HG03342 (cell line): ENCODE measurements at regions not wholly inside any gene's neighbourhood (a gene's known extent, or its start where the extent isn't known, plus 50 kb on each side); places are given as distances from the start of the nearest gene placed in this dataset.

Source experiments
- ATAC-seq: cut with Tn5 transposase; IDR thresholded peaks from one replicate; pipeline ENCODE4 v1.9.1; 2021; ENCODE audit warnings: mild to moderate bottlenecking, moderate library complexity; ENCODE audit not compliant: unreplicated experiment

- no peak for ATAC-seq
Observed at GRCh38 chr4:23741681-23742191, 148.1 kb downstream of the PPARGC1A start.

GRCh38 chr4:23737571-23737970 lies 152.3 kb downstream of the PPARGC1A start:
- no peak for ATAC-seq

- no peak for ATAC-seq
Observed at GRCh38 chr4:23736466-23736865, 153.4 kb downstream of the PPARGC1A start.

- ATAC-seq: no peak
Observed at GRCh38 chr4:23734000-23734399, 155.8 kb downstream of the PPARGC1A start.

DNA sequence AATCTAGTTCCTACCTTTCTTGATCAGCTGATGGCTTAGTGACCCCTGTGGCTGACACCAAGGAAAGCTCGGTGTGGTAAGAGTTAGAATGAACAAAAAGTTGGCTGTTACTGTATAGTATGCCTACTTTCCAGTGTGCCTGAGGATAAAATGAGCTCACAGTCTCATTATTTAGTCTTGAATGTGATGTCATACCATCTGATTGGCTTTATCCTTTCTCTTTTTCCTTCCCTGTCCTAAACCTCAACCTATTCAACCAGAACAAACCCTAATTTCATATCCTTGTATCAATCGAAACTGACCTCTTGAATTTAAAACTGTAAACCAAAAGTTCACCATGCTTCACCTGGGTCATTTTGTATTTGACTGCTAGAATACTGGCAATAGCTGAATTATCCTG lies 156.4 kb downstream of the PPARGC1A start:
- ATAC-seq: no peak

DNA sequence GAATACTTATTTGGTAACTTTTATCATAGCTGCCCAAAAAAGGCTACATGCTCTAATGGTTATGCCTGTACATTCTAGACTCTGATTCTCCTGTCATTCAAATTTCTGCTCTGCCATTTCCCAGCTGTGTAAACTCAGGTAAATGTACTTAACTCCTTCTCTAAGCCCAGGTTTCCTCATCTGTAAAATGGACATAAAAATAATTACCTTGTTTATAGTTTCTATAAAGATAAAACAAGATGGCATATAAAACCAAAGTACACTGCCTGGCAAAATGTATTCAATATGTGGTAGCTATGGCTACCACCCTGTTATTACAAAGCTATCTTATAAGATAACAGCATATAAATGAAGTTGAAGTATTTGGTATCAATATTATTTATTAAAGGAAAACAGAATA lies 158.8 kb downstream of the PPARGC1A start:
- no peak for ATAC-seq

- ATAC-seq: no peak
Observed at GRCh38 chr4:23728971-23729370, 160.9 kb downstream of the PPARGC1A start.

GRCh38 chr4:23728393-23728792 lies 161.5 kb downstream of the PPARGC1A start:
- ATAC-seq: no peak

DNA sequence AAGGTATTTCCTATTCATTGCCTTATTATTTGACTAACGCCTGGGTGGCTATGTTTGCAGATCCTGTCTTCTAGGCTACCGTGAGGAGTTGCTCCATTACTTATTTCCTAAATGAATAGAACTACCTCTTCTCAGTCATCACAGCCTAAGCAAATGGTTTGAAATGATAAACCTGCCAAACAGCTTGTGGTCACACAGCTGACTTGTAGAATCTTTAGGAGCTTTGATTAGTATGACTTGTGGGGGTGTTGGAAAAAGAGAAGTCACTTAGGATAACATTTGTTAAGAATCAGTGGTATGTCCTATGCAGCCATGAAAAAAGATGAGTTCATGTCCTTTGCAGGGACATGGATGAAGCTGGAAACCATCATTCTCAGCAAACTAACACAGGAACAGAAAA lies 169.3 kb downstream of the PPARGC1A start:
- no peak for ATAC-seq

DNA sequence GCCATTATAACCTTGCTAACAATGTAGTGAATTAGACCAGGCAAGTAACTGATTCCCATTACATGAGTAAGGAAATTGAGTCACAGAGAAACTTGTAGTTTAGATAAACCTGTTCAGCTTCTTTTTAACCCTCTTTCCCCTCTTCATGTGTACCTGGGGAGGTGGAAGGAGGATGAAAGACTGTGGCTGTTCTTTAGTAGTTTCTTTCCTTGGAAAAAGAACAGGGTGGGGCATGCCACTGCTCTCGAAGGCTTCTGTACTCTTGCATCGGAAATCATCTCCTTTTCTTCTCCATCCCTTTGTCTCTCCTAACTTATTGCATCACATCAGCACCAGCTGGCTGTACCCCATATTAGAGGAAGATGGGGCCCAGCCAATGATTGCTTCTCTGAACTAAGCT lies 171.4 kb downstream of the PPARGC1A start:
- ATAC-seq: no peak

DNA sequence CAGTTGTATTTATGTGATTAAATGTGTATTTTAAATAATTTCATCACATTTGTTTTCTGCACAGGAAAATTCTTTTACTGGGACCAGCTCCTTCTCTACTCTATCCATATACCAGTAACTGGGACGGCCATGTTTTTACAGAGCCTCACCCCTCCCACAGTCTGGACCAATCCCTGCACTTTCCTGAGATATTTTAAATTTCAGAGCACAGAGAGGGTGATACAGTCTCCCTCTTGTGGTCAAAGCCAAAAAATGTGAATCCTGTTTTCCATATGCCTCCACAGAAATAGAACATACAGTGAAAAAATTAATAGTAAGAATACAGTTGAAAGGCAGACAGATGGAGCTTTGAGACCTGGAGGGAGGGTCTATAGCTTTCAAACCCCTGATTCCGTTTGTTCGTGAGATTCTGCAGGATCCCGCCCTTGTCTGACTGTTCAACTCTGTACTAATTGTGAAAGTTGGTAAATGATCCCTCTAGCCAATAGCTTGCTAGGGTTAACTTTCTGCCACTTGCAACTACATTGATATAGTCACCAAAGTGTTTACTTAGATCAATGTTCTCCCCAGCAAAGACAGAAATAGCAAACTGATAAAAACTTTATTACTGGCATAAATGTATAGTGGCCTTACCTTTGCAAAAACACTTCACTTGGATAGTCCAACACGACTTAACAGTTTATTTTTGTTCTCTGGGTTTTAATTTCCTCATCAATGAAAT lies 172.2 kb downstream of the PPARGC1A start:
- peak; percentile 46 for ATAC-seq

GRCh38 chr4:23710298-23710697 lies 179.5 kb downstream of the PPARGC1A start:
- ATAC-seq: no peak

GRCh38 chr4:23707652-23708026 lies 182.2 kb downstream of the PPARGC1A start:
- no peak for ATAC-seq

GRCh38 chr4:23706972-23707651 lies 182.7 kb downstream of the PPARGC1A start:
- ATAC-seq: no peak

- ATAC-seq: no peak
Observed at GRCh38 chr4:23700197-23700596, 189.7 kb downstream of the PPARGC1A start.

DNA sequence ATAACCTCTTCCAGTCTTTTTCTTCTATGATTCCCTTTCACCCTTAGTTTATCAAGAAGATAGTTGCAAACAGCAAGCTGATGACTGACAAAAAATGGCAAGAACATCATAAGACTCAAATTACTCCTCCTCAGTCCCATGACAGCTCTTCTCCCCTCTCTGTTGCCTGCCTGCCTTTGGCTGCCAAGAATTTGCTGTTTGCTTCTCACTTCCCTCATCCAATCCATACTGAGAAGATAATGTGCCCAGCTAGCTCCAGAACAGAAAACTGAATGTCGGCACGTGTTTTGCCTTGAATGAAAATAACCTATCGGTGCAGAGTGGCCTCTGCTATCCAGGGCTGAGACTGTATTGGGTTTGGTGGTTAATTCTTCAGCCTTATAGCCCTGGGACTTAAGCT lies 192.1 kb downstream of the PPARGC1A start:
- no peak for ATAC-seq

GRCh38 chr4:23697001-23697528 lies 192.8 kb downstream of the PPARGC1A start:
- ATAC-seq: no peak

- no peak for ATAC-seq
Observed at GRCh38 chr4:23686169-23686897, 203.5 kb downstream of the PPARGC1A start.

- no peak for ATAC-seq
Observed at GRCh38 chr4:23685471-23685870, 204.4 kb downstream of the PPARGC1A start.

DNA sequence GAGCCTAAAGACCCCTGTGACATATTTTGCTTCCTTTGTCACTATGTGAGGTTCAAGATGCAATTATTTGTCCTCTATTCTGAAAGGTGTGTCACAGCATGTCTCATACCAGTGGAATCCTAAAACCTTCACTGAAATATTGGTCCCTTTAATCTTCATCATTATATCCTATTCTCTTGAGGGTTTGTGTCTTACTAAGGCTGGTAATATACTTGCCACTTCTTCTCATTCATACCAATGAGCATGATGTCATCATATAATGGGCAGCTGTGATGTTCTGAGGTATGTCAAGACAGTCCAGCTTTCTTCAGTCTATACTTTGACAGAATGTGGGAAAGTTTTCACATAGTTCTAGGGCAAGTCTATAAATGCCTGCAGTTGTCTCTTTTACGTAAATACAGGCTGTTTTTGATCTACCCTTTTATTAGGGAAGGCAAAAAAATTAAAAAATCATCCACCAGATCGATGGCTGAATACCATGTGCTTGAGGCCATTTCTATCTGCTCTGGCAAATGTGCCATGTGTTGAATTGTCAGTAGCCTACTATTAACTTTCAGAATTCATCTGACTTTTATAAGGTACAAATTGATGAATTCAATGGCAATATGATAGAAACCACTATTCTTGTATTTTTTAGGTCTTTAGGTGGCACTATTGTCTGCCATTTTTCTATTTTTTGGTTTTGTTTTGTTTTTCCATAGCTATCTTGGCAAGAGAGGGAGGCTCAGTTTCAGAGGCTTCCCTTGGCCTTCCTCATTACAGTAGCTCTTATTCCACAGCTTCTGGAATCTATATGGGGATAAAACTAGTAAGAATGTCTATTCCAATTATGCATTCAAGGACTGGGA lies 209.0 kb downstream of the PPARGC1A start:
- ATAC-seq: no peak

- ATAC-seq: no peak
Observed at GRCh38 chr4:23674694-23675093, 215.2 kb downstream of the PPARGC1A start.
